AG09319 (cell line): ENCODE measurements at regions not wholly inside any gene's neighbourhood (a gene's known extent, or its start where the extent isn't known, plus 50 kb on each side); places are given as distances from the start of the nearest gene placed in this dataset.

Source experiments
- DNase-seq: peaks from one replicate; pipeline ENCODE4 v3.0.0-alpha.2; 2010; ENCODE audit warnings: low read depth; ENCODE audit errors: extremely low read depth
- TF ChIP-seq, protein P1 (sequence below): IDR thresholded peaks from 2 replicates; pipeline ENCODE4 v1.5.1; 2011; ENCODE audit warnings: low read depth, mild to moderate bottlenecking, inconsistent platforms, low read length, moderate library complexity

DNA sequence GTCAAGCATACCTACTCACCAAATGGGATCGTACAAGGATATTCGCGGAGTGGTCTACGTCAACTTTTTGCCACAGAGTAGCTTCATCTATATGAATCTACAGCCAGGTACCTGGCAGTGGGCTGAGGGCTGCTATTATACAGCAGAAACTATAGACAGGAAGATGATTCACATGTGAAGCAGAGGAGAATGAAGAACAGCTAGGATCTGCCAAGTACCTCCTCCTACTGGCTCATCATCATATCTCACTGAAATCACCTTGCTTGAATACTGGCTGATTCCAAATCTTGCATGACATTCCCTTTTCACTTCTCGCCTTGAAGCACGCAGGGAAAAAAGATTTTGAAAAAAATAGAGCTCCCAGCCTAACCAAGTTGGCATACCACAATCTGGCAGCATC is 488.7 kb upstream of the NRSN1 start:
- TF ChIP-seq, protein P1, sequence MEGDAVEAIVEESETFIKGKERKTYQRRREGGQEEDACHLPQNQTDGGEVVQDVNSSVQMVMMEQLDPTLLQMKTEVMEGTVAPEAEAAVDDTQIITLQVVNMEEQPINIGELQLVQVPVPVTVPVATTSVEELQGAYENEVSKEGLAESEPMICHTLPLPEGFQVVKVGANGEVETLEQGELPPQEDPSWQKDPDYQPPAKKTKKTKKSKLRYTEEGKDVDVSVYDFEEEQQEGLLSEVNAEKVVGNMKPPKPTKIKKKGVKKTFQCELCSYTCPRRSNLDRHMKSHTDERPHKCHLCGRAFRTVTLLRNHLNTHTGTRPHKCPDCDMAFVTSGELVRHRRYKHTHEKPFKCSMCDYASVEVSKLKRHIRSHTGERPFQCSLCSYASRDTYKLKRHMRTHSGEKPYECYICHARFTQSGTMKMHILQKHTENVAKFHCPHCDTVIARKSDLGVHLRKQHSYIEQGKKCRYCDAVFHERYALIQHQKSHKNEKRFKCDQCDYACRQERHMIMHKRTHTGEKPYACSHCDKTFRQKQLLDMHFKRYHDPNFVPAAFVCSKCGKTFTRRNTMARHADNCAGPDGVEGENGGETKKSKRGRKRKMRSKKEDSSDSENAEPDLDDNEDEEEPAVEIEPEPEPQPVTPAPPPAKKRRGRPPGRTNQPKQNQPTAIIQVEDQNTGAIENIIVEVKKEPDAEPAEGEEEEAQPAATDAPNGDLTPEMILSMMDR = no peak
- DNase-seq = no peak

DNA sequence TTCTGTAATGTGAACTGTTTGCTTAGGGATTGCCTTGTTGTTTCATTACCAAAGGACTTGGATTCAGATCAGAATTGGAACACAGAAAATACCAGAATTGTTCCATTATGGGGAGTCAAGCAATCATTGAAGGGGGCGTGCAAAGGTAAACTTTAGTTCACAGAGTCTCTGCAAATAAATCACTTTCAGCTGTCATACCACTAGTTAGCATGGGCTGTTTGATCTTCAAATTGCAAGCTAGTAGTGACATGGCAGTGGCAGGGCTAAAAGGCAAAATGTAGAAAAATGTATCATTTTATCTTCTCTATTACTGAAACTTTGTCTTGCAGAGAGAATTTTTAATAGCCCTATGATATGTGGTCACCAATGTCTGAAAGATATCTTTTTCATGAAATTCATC is 483.2 kb upstream of the NRSN1 start:
- DNase-seq = no peak
- TF ChIP-seq, protein P1 = no peak

DNA sequence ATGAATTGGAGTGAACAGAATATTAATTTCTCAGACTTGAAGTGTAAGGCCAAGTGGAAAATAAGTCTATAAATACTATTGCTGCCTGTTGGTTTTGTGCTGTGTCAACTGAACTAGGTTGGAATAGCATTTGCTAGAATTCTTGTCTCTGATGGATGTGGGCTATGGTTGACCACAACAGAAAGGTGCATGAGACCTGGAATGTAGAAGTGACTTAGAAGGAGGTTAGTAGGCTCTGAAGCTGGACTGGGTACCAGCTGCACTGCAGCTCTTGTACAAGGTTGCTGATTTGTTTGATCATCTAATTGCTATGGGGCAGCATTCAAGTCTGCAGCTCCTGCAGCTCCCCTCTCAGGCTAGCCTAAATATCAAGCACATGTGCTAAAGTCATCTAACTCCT is 479.0 kb upstream of the NRSN1 start:
- DNase-seq = no peak
- TF ChIP-seq, protein P1 = no peak

DNA sequence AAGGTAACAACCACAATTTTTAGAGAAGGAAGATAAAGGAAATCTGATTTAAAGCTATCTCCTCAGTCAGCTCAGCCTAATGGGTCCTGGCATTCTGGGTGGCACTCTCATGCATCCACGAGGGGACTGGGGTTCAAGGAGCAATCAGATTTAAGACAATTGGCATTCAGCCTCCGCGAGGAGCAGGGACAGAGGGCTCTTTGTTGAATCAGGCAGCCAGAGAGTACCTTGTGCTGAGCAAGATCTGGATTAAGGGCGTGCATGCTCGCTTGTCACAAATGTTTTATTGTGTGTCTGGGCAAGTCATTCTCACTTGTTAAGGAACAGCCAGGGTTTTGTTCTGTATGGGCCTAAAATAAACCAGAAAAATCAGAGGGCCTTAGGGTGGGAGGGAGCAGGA is 475.3 kb upstream of the NRSN1 start:
- TF ChIP-seq, protein P1 = no peak
- DNase-seq = no peak

DNA sequence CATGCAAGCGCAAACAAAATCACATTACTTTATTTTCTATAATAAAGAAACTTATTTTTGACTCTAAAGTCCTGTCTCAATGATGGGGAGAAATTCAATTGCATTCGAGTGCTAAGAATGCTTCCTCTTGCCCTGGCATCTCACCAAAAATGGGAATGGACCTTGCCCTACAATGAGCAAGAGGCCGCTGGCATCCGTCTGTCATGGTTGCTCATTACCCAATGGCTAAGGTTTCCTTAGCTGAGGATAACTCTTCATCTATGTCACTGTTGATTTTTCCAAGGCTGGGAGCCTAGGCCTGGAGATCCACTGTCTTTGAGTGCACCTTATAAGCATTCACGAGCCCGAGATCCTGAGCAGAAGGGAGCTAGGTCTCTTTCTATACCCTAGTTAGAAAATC is 471.3 kb upstream of the NRSN1 start:
- no peak for DNase-seq
- TF ChIP-seq, protein P1 = no peak

DNA sequence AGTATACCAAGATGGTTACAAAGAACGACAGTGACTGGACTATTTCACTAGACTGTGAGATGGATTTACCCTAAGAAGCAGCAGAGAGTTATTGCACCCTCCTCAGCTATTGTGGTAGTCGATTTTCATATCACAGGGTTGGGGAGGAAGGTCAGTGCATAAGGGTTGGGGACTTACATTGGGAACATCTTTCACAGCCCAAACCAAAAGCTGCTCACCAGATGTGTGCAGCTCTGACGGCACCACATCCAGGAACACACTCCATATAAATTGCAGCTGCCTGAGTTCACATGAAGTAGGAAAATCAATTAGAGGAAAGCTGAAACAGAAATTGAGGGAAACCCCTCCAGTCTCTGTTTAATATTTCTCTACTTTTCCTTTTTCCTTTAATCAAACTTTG is 470.5 kb upstream of the NRSN1 start:
- no peak for DNase-seq
- TF ChIP-seq, protein P1 = no peak

DNA sequence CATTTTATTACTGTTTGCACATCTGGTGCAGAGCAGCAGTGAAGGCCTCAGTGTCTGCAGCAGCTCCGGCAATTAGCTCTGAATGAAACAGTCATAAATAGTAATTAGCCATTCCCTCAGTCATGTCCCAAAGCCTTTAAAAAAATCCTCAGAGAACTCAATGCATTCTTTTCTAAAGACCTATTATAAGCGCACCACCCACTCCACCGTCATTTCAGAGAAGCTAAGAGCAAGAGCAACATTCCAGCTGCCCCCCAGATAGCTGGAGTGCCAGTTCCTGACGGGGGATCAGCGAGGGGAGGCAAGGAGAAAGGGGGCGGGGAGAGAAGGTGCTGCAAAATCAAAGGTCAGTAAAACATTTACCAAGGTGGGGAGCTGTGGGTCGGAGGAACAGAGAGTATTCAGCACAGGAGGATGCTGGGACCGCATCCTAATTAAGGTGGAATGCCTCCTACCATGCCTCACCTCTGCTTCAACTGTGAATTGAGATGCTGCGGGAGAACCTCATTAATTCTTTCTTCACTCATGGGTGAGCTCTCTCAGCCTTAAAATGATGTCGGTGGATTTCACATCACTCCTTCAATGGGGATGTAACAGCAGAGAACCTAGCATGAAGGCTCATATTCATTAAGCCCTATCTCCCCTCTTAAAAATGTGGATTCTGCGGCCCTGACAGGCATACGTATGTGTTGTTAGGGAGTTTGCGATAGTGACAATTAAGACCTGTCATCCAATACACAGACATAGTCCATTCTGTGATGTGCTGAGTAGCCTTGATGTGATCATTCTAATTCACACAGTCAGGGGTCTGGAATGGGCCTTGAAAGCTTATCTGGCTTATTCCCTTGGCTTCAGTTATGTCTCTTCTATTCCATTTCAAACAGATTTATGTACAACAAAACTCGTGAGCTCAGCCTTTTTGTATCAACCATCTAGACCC is 469.5 kb upstream of the NRSN1 start:
- TF ChIP-seq, protein P1 = no peak
- no peak for DNase-seq
